Effector memory CD4-positive, alpha-beta T cell (primary cell): ENCODE measurements at regions not wholly inside any gene's neighbourhood (a gene's known extent, or its start where the extent isn't known, plus 50 kb on each side); places are given as distances from the start of the nearest gene placed in this dataset.

Source experiments
- DNase-seq, 3 donors: peaks; one replicate each; pipeline ENCODE4 v3.0.0-alpha.2; 2020
- H3K27ac ChIP-seq: 2 replicates; pipeline ENCODE4 v1.7.0; 2013; ENCODE audit warnings: mild to moderate bottlenecking, low read length, moderate library complexity; ENCODE audit not compliant: insufficient read depth, poor library complexity, severe bottlenecking
- H3K27me3 ChIP-seq: replicated peaks from 2 replicates; pipeline ENCODE4 v1.7.0; 2013; ENCODE audit warnings: mild to moderate bottlenecking, low read length; ENCODE audit not compliant: insufficient read depth, control insufficient read depth, poor library complexity, severe bottlenecking
- H3K36me3 ChIP-seq: 2 replicates; pipeline ENCODE4 v1.7.0; 2013; ENCODE audit warnings: mild to moderate bottlenecking, low read length, moderate library complexity; ENCODE audit not compliant: control insufficient read depth, insufficient read depth
- H3K4me1 ChIP-seq: 2 replicates; pipeline ENCODE4 v1.7.0; 2013; ENCODE audit warnings: low read length, mild to moderate bottlenecking; ENCODE audit not compliant: control insufficient read depth, insufficient read depth, poor library complexity, severe bottlenecking
- H3K4me3 ChIP-seq: 2 replicates; pipeline ENCODE4 v1.7.0; 2013; ENCODE audit warnings: low read length, low read depth, mild to moderate bottlenecking; ENCODE audit not compliant: insufficient read depth, poor library complexity, severe bottlenecking
- H3K9me3 ChIP-seq: 2 replicates; pipeline ENCODE4 v1.7.0; 2013; ENCODE audit warnings: mild to moderate bottlenecking, low read length, moderate library complexity; ENCODE audit not compliant: control insufficient read depth

DNA sequence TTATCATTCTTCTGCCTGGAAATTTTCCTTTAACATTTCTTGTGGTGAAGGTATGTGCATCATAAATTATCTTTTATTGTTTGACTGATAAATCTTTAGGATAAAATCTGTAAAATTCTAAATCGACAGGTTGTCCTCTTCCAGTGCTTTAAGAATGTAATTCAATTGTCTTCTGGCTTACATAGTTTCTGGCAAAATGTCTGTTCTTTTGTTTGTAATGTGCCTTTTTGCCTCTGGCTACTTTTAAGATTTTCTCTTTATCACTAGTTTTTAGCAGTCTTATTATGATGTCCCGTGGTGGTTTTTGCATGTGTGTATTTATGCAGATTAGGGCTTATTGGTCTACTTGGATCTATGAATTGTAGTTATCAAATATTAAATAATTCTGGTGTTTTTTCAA is 203.6 kb upstream of the COPS8 start:
- Histone ChIP-seq H3K4me3 (no peak overlapping the region), H3K4me1 (no peaks in the 10 kb centered on the region), H3K36me3 (no peaks in the 10 kb centered on the region), H3K9me3 (no peaks in the 10 kb centered on the region), H3K27me3 (no peaks in the 10 kb centered on the region), H3K27ac (no peak overlapping the region)
- no peak for DNase-seq

DNA sequence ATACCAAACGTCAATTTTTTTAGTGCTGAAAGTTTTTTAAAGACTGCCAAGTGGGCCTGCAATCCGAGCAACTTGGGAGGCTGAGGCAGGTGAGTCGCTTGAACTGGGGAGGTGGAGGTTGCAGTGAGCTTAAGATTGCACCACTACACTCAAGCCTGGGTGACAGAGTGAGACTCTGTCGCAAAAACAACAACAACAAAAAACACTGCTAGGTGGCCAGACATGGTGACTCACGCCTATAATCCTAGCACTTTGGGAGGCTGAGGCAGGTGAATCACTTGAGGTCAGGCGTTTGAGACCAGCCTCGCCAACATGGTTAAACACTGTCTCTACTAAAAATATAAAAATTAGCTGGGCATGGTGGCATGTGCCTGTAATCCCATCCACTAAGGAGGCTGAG is 202.8 kb upstream of the COPS8 start:
- Histone ChIP-seq H3K9me3 (no peaks in the 10 kb centered on the region), H3K4me3 (no peak overlapping the region), H3K27ac (no peak overlapping the region), H3K4me1 (no peaks in the 10 kb centered on the region), H3K27me3 (no peaks in the 10 kb centered on the region), H3K36me3 (no peaks in the 10 kb centered on the region)
- no peak for DNase-seq

DNA sequence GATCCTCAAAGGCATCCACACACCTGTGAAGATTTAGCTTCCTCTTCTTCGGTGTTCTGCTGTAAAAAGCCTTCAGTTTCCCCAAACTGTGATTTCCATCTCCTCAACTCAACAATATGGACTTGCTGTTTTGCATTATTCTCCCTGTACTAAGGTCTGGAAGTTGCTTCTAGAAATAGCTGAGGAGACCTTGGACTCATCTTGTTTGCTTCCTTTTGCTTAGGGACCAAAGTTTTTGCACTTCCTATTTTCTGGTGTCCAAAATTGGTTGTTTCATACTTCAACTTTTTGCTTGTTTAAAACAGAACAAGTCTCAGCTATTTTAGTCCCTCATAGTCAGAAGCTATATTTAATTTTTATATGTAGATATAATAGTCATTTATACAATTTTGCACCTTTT is 201.9 kb upstream of the COPS8 start:
- no peak overlapping the region for H3K27ac ChIP-seq
- no peaks in the 10 kb centered on the region for H3K9me3 ChIP-seq
- no peaks in the 10 kb centered on the region for H3K4me1 ChIP-seq
- H3K36me3 ChIP-seq = no peaks in the 10 kb centered on the region
- no peak for DNase-seq
- no peak overlapping the region for H3K4me3 ChIP-seq
- no peaks in the 10 kb centered on the region for H3K27me3 ChIP-seq

GRCh38 chr2:236884569-236885175 is 201.0 kb upstream of the COPS8 start:
- Histone ChIP-seq H3K4me3 (no peak overlapping the region), H3K36me3 (no peaks in the 10 kb centered on the region), H3K27ac (no peak overlapping the region), H3K9me3 (no peaks in the 10 kb centered on the region), H3K4me1 (no peaks in the 10 kb centered on the region), H3K27me3 (no peaks in the 10 kb centered on the region)
- no peak for DNase-seq

- DNase-seq = no peak
- Histone ChIP-seq H3K36me3 (no peaks in the 10 kb centered on the region), H3K4me3 (no peak overlapping the region), H3K9me3 (no peaks in the 10 kb centered on the region), H3K27me3 (no peaks in the 10 kb centered on the region), H3K4me1 (no peaks in the 10 kb centered on the region), H3K27ac (no peak overlapping the region)
Observed at GRCh38 chr2:236886456-236886855, 199.2 kb upstream of the COPS8 start.

GRCh38 chr2:236887531-236887930 is 198.2 kb upstream of the COPS8 start:
- Histone ChIP-seq H3K27me3 (no peaks in the 10 kb centered on the region), H3K9me3 (no peaks in the 10 kb centered on the region), H3K4me1 (no peaks in the 10 kb centered on the region), H3K27ac (no peak overlapping the region), H3K4me3 (no peak overlapping the region), H3K36me3 (no peaks in the 10 kb centered on the region)
- DNase-seq = no peak

DNA sequence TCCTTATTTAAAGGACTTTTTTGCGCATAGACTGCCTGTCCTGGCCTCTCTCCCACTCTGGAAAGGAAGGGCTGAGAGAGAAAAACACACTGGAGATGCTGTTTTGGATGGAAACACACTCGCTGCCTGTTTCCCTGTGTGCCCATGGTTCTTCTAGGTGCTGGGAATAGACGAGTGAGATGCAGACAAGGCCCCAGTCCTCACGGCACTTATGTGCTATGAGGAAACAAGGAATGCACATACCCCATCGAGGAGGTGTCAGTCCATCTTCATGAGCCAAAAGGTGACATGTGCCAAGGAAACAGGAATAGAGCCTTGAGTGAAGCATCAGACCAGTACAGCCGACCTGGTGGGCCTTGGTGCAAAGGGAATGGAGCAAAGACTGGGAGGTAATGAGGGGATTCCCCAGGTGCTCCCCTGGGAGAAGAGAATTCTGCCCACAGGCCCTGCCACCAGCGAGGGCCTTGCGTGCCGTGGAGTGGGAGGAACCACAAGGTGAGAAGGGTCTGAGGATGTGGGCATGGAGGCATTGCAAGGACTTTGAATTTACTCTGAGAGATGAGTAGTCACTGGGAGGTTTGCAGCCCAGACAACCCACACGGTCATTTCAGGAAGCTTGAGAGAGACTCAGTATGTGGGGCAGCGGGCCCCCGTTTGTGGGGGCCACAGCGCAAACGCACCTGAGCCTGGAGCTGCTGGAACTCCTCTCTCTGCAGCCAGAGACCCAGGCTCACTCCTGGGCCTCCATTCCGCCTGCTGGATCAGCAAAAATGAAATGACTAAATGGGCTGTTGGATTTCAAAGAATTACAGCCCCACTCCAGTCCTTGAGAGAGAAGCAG is 197.5 kb upstream of the COPS8 start:
- H3K27ac ChIP-seq = no peak overlapping the region
- DNase-seq = no peak
- H3K4me3 ChIP-seq = no peak overlapping the region
- H3K9me3 ChIP-seq = no peaks in the 10 kb centered on the region
- H3K4me1 ChIP-seq = no peaks in the 10 kb centered on the region
- H3K36me3 ChIP-seq = no peaks in the 10 kb centered on the region
- no peaks in the 10 kb centered on the region for H3K27me3 ChIP-seq

DNA sequence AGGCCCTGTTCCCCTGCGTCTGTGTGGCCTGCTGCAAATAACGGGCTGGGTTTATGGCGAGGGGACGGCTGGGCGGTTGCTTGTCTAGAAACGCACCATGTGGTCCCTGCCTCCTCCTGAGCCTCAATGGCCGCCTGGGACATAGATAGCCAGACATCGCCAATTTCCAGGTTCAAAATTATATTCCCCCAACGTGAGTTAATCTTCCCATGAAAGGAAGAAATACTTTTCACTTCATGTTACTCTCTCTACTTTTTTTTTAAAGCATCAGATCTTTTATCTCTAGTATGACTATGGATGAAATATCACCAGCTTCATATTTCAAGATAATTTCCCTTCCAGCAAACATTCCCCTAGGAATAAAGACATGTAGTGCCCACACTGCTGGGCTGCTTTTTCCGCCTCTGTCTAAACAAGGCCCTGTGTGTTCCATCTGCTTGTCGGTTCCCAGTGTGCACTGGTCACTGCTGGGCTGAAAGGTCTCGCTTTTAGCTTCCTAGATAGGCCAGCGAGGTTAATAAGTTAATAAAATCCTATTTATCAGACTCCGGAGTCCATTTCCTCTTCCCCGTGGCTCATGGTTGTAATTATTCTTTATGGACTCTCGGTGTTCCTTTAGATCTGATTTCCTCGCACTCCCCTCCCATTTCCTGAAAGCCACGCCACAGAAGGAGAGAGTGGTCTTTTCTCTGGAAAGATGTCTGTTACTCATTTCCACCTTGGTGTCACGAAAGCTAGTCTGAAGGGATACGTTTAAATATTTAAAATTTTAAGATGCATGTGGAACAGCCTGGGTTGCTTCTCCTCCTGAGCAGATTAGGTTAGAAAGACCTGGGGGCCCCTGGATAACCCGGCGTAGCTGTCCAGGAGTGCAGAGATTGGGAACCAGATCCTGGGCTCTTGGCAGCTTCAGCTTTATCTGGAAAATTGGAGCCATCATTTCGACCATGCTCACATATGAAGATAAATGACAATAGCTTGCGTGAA is 196.6 kb upstream of the COPS8 start:
- Histone ChIP-seq H3K4me3 (no peak overlapping the region), H3K27ac (no peak overlapping the region), H3K9me3 (no peaks in the 10 kb centered on the region), H3K27me3 (no peaks in the 10 kb centered on the region), H3K36me3 (no peaks in the 10 kb centered on the region), H3K4me1 (no peaks in the 10 kb centered on the region)
- no peak for DNase-seq

DNA sequence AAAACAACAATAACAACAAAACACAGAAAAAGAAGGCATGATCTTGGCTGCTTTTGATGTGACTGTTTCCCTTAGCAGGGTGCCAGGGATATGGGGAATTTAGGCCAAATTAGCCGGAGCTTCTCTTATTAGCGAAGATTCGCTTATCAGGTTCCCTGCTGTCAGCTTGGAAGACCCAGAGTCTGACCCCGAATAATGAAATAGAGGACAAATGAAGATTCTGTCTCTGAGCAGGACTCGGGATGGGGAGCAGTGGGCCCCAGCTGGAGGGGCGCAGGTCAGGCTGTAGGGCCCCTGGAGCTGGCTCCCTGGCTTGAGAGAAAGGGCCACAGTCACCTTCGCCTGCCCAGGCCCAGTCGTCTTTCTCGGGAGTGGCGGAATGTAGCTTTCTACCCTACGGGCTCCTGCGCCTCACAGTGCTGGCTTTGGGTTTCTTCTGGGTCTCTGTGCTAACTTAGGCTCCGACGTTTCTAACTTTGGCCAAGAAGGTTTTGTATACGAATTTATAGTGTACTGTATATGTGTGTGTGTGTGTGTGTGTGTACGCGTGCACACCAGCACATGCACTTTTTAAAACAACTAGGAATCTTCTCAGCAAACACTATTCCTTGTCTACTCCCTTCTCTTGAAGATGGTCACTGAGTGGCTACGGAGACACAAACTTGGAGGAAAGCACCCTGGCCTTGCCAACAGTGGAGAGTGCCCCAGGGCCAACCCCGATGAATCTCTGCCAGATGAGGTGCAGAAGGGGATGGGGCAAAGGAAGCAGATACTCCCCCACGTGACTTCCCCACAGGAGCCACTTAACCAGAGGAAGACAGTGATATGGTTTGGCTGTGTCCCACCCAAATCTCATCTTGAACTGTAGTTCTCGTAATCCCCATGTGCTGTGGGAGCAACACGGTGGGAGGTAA is 195.6 kb upstream of the COPS8 start:
- Histone ChIP-seq H3K4me3 (no peak overlapping the region), H3K9me3 (no peaks in the 10 kb centered on the region), H3K27ac (no peak overlapping the region), H3K36me3 (no peaks in the 10 kb centered on the region), H3K27me3 (no peaks in the 10 kb centered on the region), H3K4me1 (no peaks in the 10 kb centered on the region)
- DNase-seq = no peak
